ENCODE measurements at regions not wholly inside any gene's neighbourhood (a gene's known extent, or its start where the extent isn't known, plus 50 kb on each side); places are given as distances from the start of the nearest gene placed in this dataset.
"Not testable (repeated sequence)": the region's sequence is repeated elsewhere in the genome, so short reads cannot be mapped to it uniquely, and the experiment has no call there.

DNA sequence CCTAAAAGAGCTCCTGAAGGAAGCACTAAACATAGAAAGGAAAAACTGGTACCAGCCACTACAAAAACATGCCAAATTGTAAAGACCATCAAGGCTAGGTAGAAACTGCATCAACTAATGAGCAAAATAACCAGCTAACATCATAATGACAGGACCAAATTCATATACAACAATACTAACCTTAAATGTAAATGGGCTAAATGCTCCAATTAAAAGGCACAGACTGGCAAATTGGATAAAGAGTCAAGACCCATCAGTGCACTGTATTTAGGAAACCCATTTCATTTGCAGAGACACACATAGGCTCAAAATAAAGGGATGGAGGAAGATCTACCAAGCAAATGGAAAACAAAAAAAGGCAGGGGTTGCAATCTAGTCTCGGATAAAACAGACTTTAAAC lies 150.1 kb upstream of the FAT3 start:
- H3K9ac ChIP-seq (ENCODE audit: low read length); H3K27ac ChIP-seq (ENCODE audit: low read depth, low read length); H3K36me3 ChIP-seq (ENCODE audit: control insufficient read depth, insufficient read depth, low read length); H3K4me3 ChIP-seq (ENCODE audit: low read depth, low read length); H3K4me1 ChIP-seq (ENCODE audit: control insufficient read depth, insufficient read depth, low read length); H3K27me3 ChIP-seq (ENCODE audit: control insufficient read depth, insufficient read depth, low read length): not testable (repeated sequence)
- H3K9me3 ChIP-seq (ENCODE audit: control insufficient read depth, insufficient read depth, low read depth, low read length) = peaks cover 18% of the 10 kb centered on the region

DNA sequence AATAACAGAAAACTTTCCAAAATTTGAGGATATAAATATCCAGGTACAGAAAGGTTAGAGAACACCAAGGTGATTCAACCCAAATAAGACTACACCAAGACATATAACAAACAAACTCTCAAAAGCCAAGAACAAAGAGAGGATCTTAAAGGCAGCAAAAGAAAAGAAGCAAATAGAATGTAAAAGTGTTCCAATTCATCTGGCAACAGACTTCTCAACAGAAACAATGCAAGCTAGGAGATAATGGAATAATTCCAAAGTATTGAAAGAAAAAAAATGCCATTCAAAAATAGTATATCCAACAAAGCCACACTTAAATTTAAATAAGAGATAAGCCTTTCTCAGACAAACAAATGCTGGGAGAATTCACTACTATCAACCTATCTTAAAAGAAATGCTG lies 153.0 kb upstream of the FAT3 start:
- Histone ChIP-seq H3K27me3 (ENCODE audit: control insufficient read depth, insufficient read depth, low read length) (no peaks in the 10 kb centered on the region), H3K27ac (ENCODE audit: low read depth, low read length) (no peak overlapping the region), H3K9me3 (ENCODE audit: control insufficient read depth, insufficient read depth, low read depth, low read length) (peaks cover 18% of the 10 kb centered on the region), H3K4me3 (ENCODE audit: low read depth, low read length) (no peak overlapping the region), H3K4me1 (ENCODE audit: control insufficient read depth, insufficient read depth, low read length) (no peaks in the 10 kb centered on the region), H3K9ac (ENCODE audit: low read length) (no peak overlapping the region), H3K36me3 (ENCODE audit: control insufficient read depth, insufficient read depth, low read length) (no peaks in the 10 kb centered on the region)

DNA sequence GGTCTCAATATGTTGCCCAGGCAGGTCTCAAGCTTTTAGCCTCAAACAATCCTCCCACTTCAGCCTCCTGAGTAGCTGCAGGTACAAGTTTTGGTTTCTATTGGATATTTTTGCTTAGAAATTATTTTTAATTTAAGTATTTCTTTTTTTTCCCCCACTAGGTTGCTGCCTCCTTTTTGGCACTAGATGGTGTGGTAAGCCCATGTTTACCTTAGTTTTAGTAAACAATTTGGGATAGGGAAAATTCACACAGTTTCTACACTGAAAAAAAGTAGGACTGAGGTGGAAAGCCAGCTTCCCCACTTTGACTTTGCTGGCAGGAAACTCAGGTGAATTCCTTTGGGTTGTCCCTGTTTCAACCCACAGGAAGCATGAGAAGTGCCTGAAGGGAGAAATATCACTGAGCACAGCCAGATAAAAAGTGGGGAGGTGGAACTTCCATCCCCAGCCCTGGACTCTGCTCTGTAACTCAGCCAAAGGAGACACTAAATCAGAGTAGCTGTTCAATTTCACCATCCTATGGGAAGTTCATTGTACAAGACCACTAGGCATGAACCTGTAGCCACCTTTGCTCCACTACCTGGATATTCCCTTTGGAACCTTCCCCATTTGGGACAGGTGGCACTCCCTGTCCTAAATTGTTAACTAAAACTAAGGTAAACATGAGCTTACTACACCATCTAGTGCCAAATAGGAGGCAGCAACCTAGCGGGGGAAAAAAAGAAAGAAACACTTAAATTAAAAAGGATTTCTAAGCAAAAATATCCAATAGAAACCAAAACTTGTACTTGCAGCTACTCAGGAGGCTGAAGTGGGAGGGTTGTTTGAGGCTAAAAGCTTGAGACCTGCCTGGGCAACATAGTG lies 154.4 kb upstream of the FAT3 start:
- Histone ChIP-seq H3K4me3 (ENCODE audit: low read depth, low read length) (no peak overlapping the region), H3K4me1 (ENCODE audit: control insufficient read depth, insufficient read depth, low read length) (no peaks in the 10 kb centered on the region), H3K9ac (ENCODE audit: low read length) (no peak overlapping the region)

DNA sequence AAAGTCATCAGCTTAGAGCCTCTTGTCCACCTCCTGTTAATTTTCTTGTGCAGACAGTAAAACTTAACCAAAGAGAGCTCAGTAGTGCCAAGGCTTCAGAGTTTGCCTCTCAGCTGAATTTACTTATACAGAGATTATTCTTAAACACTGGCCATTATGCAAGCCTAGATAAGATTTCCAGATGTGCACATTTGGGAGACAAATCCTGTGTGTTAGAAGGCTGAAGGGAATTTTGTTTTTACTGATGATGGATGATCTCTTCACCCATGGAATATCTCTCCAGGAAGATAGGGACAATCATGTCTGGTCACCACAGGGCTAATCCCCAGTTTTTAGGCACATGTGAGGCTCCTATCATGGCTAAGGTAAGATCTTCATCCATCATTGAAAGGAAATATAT lies 157.6 kb upstream of the FAT3 start:
- Histone ChIP-seq H3K27ac (ENCODE audit: low read depth, low read length) (no peak overlapping the region), H3K9ac (ENCODE audit: low read length) (no peak overlapping the region), H3K9me3 (ENCODE audit: control insufficient read depth, insufficient read depth, low read depth, low read length) (peaks cover 13% of the 10 kb centered on the region), H3K4me1 (ENCODE audit: control insufficient read depth, insufficient read depth, low read length) (no peaks in the 10 kb centered on the region), H3K4me3 (ENCODE audit: low read depth, low read length) (no peak overlapping the region), H3K27me3 (ENCODE audit: control insufficient read depth, insufficient read depth, low read length) (no peaks in the 10 kb centered on the region), H3K36me3 (ENCODE audit: control insufficient read depth, insufficient read depth, low read length) (no peaks in the 10 kb centered on the region)

More for the DNA sequence above, 154.4 kb upstream of the FAT3 start:
- Histone ChIP-seq H3K36me3 (ENCODE audit: control insufficient read depth, insufficient read depth, low read length) (no peaks in the 10 kb centered on the region), H3K9me3 (ENCODE audit: control insufficient read depth, insufficient read depth, low read depth, low read length) (peaks cover 18% of the 10 kb centered on the region), H3K27ac (ENCODE audit: low read depth, low read length) (no peak overlapping the region), H3K27me3 (ENCODE audit: control insufficient read depth, insufficient read depth, low read length) (no peaks in the 10 kb centered on the region)

DNA sequence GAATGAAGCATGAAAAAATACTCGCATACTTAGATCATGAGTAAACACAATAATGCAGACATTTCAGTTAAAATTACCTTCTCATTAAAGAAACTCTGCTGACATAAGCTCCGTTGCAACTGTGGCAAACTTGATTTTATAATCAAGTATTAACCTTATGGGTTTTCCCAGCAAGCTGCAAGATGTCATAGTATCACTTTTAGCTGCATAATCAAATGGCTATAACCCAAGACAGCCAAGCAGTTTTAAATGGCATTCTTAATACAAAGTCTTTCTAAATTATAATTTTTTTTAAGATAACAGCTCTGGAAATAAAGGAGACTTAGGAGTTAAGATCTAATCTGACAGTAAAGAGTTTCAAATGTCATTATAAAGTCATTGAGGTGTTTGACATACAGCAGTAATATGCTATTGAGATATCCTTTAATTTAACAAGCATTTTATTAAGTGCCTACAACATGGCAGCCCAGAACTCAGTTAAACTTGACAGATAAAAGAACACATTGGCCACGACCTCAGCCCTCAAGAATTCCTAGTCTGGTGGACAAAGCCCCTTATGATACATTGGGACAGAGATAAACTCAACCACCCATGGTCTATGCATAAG lies 163.1 kb upstream of the FAT3 start:
- Histone ChIP-seq H3K4me1 (ENCODE audit: control insufficient read depth, insufficient read depth, low read length) (no peaks in the 10 kb centered on the region), H3K36me3 (ENCODE audit: control insufficient read depth, insufficient read depth, low read length) (no peaks in the 10 kb centered on the region), H3K4me3 (ENCODE audit: low read depth, low read length) (no peak overlapping the region), H3K9me3 (ENCODE audit: control insufficient read depth, insufficient read depth, low read depth, low read length) (no peaks in the 10 kb centered on the region), H3K27ac (ENCODE audit: low read depth, low read length) (no peak overlapping the region), H3K27me3 (ENCODE audit: control insufficient read depth, insufficient read depth, low read length) (no peaks in the 10 kb centered on the region), H3K9ac (ENCODE audit: low read length) (no peak overlapping the region)

DNA sequence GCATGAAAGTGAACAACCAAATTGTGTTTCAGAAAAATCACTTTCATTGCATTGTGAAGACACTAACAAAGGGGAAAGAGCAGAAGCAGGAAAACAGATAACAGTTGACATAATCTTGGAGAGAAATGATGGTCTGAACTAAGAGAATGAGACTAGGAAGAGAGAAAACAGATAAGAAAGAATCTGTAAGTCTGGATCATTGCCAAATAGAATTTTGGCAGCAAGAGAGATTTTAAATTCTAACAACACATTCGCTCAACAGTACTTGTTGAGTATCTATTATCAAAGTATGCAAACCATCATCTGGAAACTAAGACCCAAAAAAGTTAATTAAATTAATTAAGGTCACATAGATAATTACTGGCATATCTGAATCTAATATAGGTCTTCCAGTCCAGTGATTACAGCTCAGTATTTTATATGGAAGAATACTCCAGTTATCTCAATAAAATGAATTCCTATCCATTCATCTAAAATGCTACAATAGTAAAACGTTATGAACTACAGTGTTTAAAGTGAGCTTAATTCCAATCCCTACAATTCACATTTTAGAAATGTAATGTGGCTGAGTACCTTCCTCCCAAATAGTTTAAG lies 166.7 kb upstream of the FAT3 start:
- no peak overlapping the region for H3K9ac ChIP-seq (ENCODE audit: low read length)
- no peaks in the 10 kb centered on the region for H3K27me3 ChIP-seq (ENCODE audit: control insufficient read depth, insufficient read depth, low read length)

DNA sequence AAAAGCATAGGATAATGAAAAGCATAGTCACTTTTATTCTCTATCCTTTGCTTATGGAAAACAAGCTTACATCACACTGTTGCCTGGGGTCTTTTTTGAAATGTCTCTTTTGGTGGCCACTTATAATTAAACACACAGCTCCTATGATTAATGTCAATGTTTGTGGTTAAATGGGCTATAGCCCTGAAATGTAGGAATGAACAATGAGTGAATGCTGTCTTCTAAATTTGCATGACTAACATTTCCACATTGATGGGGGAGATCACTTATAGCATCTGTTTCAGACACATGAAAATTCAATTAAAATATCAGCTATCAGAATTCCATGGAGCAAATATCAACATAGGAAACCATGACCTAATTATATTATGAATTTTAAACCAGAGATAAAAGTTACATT lies 171.4 kb upstream of the FAT3 start:
- no peaks in the 10 kb centered on the region for H3K36me3 ChIP-seq (ENCODE audit: control insufficient read depth, insufficient read depth, low read length)
- no peaks in the 10 kb centered on the region for H3K27me3 ChIP-seq (ENCODE audit: control insufficient read depth, insufficient read depth, low read length)
- no peak overlapping the region for H3K27ac ChIP-seq (ENCODE audit: low read depth, low read length)
- no peaks in the 10 kb centered on the region for H3K9me3 ChIP-seq (ENCODE audit: control insufficient read depth, insufficient read depth, low read depth, low read length)
- H3K9ac ChIP-seq (ENCODE audit: low read length) = no peak overlapping the region
- H3K4me1 ChIP-seq (ENCODE audit: control insufficient read depth, insufficient read depth, low read length) = no peaks in the 10 kb centered on the region
- H3K4me3 ChIP-seq (ENCODE audit: low read depth, low read length) = no peak overlapping the region

More for the DNA sequence above, 166.7 kb upstream of the FAT3 start:
- Histone ChIP-seq H3K4me3 (ENCODE audit: low read depth, low read length) (no peak overlapping the region), H3K9me3 (ENCODE audit: control insufficient read depth, insufficient read depth, low read depth, low read length) (no peaks in the 10 kb centered on the region), H3K36me3 (ENCODE audit: control insufficient read depth, insufficient read depth, low read length) (no peaks in the 10 kb centered on the region), H3K4me1 (ENCODE audit: control insufficient read depth, insufficient read depth, low read length) (no peaks in the 10 kb centered on the region), H3K27ac (ENCODE audit: low read depth, low read length) (no peak overlapping the region)

DNA sequence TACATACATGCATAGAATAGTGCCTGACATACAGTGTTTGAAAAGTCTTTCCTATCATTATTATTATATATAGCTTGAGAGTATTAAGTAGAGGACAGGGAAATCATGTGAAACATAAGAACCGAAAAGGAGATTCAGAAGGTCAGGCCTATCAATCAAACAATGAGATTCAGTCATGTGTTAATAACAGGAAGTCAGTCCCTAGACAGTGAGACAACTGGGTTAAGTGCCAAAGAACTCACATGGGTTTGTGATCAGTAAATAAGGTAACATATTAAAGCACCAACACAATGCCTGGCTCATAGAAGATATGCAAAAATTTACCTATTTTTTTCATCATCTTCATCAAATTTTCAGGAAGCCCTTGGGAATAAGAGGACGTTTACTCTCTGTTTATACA lies 174.3 kb upstream of the FAT3 start:
- H3K4me3 ChIP-seq (ENCODE audit: low read depth, low read length) = no peak overlapping the region
- 0 out of 2 replicates have a peak, but pooled peaks cover under 1% of the 10 kb centered on the region for H3K4me1 ChIP-seq (ENCODE audit: control insufficient read depth, insufficient read depth, low read length)
- no peaks in the 10 kb centered on the region for H3K36me3 ChIP-seq (ENCODE audit: control insufficient read depth, insufficient read depth, low read length)
- H3K27ac ChIP-seq (ENCODE audit: low read depth, low read length) = no peak overlapping the region
- H3K9me3 ChIP-seq (ENCODE audit: control insufficient read depth, insufficient read depth, low read depth, low read length) = no peaks in the 10 kb centered on the region
- H3K27me3 ChIP-seq (ENCODE audit: control insufficient read depth, insufficient read depth, low read length) = no peaks in the 10 kb centered on the region
- H3K9ac ChIP-seq (ENCODE audit: low read length) = no peak overlapping the region

DNA sequence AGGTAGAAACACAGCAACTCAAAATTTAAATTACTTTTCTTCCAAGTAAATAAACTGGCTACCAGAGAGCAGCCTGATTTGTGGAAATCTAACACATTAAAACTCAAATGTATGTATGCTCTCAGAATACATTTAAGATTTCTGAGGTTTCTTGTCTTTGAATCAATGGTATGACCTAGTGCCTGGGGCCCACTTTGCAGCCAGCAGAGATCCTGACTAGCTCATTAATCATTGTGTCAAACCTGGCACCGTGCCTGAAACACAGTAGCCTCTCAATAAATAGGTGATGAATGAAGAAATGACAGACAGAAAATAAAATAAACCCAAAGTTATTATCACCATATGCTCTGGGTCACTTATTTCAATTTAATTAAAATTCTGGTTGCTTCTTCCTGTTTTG lies 176.2 kb upstream of the FAT3 start:
- no peaks in the 10 kb centered on the region for H3K9me3 ChIP-seq (ENCODE audit: control insufficient read depth, insufficient read depth, low read depth, low read length)
- H3K9ac ChIP-seq (ENCODE audit: low read length) = no peak overlapping the region
- H3K4me1 ChIP-seq (ENCODE audit: control insufficient read depth, insufficient read depth, low read length) = peaks cover 3% of the 10 kb centered on the region; the same call in 1 of the 2 replicates
- no peak overlapping the region for H3K27ac ChIP-seq (ENCODE audit: low read depth, low read length)
- no peaks in the 10 kb centered on the region for H3K36me3 ChIP-seq (ENCODE audit: control insufficient read depth, insufficient read depth, low read length)
- H3K4me3 ChIP-seq (ENCODE audit: low read depth, low read length) = no peak overlapping the region
- H3K27me3 ChIP-seq (ENCODE audit: control insufficient read depth, insufficient read depth, low read length) = no peaks in the 10 kb centered on the region

DNA sequence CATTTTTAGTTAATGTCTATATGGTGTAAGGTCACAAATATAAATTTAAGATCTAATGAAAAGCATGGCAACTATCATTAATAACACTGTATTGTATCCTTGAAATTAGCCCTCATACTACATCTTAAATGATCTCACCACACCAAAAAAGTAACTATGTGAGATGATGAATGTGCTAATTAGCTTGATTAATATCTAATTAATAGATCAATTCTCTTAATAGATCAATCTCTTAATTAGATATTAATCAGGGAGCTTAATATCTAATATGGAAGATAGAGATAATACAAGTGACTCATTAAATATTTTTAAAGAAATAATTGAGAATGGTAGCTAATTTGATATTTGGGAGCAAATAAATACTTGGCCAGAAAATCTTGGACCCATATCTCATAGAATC lies 178.5 kb upstream of the FAT3 start:
- Histone ChIP-seq H3K27ac (ENCODE audit: low read depth, low read length) (no peak overlapping the region), H3K4me3 (ENCODE audit: low read depth, low read length) (no peak overlapping the region), H3K9me3 (ENCODE audit: control insufficient read depth, insufficient read depth, low read depth, low read length) (no peaks in the 10 kb centered on the region), H3K4me1 (ENCODE audit: control insufficient read depth, insufficient read depth, low read length) (peaks cover 3% of the 10 kb centered on the region; the same call in 1 of the 2 replicates), H3K36me3 (ENCODE audit: control insufficient read depth, insufficient read depth, low read length) (no peaks in the 10 kb centered on the region), H3K27me3 (ENCODE audit: control insufficient read depth, insufficient read depth, low read length) (no peaks in the 10 kb centered on the region), H3K9ac (ENCODE audit: low read length) (no peak overlapping the region)

DNA sequence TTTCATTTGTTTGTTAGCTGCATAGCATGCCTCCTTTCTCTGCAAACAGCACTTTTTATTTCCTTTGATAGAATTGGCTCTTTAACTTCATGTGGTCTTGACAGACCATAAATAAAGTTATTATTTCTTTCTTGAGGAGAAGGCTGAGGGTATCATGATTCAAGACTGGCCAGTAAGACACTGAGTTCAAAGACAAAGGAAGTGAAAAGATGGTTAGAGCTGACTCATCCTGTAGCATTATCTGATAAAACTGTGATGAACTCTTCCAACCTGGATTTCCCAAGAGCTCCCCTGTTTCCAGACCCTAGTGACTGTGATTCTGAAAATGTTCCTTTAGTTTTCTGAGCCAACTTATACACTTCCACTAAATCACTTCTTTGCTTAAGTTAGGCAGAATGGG lies 179.3 kb upstream of the FAT3 start:
- Histone ChIP-seq H3K9me3 (ENCODE audit: control insufficient read depth, insufficient read depth, low read depth, low read length) (no peaks in the 10 kb centered on the region), H3K4me3 (ENCODE audit: low read depth, low read length) (no peak overlapping the region), H3K9ac (ENCODE audit: low read length) (no peak overlapping the region), H3K27ac (ENCODE audit: low read depth, low read length) (no peak overlapping the region), H3K4me1 (ENCODE audit: control insufficient read depth, insufficient read depth, low read length) (peaks cover 3% of the 10 kb centered on the region; the same call in 1 of the 2 replicates), H3K36me3 (ENCODE audit: control insufficient read depth, insufficient read depth, low read length) (no peaks in the 10 kb centered on the region), H3K27me3 (ENCODE audit: control insufficient read depth, insufficient read depth, low read length) (no peaks in the 10 kb centered on the region)
